NCI-H2081 (cell line): ENCODE measurements at regions not wholly inside any gene's neighbourhood (a gene's known extent, or its start where the extent isn't known, plus 50 kb on each side); places are given as distances from the start of the nearest gene placed in this dataset.
"Not testable (repeated sequence)": the region's sequence is repeated elsewhere in the genome, so short reads cannot be mapped to it uniquely, and the experiment has no call there.

Experiments
- DNase-seq, 2 experiments: peaks; one replicate each; lab custom pipeline; 2025; lab: John Stamatoyannopoulos, UW

- no peak for DNase-seq
Observed at GRCh38 chr6:80637312-80637711, 530.8 kb downstream of the BCKDHB start.

DNA sequence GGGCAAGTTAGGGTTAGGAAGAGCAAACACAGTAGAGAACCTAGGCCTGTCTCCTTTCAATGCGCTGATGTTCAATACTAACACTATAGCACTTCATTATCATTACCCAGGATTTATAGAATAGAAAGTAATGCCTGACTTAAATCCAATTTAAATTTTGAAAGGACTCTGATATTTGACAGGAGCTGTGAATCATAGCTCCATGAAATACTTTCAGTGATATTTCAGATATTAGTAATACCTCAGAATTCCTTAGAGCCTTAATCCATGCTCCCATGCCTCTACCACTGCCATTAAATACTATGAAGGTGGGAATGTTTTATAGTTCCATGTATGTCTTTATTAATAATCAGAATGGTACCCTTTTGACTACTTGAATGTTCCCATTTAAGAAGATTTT, 530.2 kb downstream of the BCKDHB start:
- no peak for DNase-seq

- no peak for DNase-seq
Observed at GRCh38 chr6:80633412-80633811, 526.9 kb downstream of the BCKDHB start.

DNA sequence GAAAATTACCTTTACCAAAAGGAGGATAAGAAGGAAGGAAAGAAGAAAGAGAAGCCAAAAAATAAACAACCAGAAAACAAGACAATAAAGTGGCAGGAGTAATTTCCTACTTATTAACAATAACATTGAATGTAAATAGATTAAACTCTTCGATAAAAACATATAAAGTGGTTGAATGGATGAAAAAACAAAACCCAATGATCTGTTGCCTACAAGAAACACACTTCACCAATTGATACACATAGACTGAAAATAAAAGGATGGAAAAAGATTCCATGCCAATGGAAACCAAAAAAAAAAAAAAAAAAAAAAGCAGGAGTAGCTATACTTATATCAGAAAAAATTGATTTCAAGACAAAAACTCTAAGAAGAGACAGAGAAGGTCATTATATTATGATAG, 518.9 kb downstream of the BCKDHB start:
- DNase-seq, result no peak

GRCh38 chr6:80623066-80623815, 516.8 kb downstream of the BCKDHB start:
- DNase-seq, result no peak

GRCh38 chr6:80622641-80623040, 516.2 kb downstream of the BCKDHB start:
- DNase-seq, result no peak

- DNase-seq, result no peak
Observed at GRCh38 chr6:80618953-80619352, 512.5 kb downstream of the BCKDHB start.

DNA sequence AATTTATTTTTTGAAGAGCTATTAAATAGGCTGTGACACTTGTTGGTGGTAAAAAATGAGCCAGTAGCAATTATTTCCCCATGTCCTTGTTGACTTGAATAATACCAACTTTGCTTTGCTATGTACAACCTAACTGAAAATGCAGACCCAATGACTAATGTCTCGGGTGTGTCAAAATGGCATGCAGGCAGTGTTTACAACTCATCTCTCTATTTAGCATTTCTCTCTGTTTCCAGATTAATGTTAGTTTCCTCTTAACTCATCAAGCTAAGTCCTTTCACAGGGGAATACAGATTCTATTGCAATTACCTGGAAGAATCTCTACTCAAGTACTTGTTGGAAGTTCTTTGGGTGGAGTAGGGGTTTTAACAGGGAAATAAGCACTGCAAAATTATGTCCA, 504.4 kb downstream of the BCKDHB start:
- no peak for DNase-seq

DNA sequence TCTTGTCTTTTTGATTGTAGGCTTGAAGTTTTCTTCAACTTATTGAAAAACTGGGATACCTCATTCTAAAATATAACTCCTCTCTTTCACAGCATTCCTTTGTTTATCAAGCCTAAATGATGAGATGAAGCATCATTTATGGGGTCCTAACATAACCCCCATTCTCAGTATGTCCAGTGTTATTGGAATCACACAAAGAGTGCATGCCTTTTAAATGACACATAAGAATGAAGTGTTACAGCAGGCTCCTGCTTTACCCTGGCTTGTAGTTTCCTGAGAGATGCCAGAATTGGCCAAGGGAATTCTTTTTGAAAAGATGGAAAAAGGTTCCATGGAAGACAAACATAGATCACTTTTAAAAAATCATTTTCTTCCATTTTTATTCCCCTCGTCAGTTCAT, 502.4 kb downstream of the BCKDHB start:
- no peak for DNase-seq

- no peak for DNase-seq
Observed at GRCh38 chr6:80607811-80608391, 501.4 kb downstream of the BCKDHB start.

GRCh38 chr6:80605165-80605989, 498.9 kb downstream of the BCKDHB start:
- peak; percentile 15 to 34 for DNase-seq

DNA sequence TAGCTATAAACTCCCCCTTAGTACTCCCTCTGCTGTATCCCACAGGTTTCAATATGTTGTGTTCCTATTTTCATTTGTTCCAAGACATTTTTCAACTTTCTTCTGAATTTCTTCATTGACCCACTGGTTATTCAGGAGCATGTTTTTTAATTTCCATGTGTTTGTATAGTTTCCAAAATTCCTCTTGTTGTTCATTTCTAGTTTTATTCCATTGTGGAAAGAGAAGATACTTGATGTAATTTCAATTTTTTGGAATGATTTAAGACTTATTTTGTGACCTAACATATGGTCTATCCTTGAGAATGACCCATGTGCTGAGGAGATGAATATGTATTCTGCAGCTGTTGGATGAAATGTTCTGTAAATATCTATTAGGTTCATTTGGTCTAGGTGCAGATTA, 497.2 kb downstream of the BCKDHB start:
- no peak for DNase-seq

DNA sequence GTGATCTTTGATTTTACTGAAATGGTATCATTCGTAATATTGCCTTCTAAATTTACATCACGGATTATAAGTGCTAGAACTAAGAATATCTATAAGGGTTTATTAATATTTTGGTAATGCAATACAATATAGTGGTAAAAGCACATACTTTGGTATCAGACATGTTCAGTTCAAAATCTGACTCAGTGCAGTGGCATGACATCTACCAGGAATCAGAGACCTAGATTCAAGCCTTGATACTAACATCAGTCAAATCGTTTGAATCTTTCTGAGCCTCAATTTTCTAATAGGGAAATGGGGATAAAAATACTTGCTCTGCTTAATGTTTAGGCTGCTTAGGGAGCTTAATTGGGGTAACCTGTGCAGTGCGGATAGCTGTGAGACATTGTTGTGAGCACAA, 488.0 kb downstream of the BCKDHB start:
- DNase-seq, result no peak

- no peak for DNase-seq
Observed at GRCh38 chr6:80592436-80592835, 486.0 kb downstream of the BCKDHB start.

DNA sequence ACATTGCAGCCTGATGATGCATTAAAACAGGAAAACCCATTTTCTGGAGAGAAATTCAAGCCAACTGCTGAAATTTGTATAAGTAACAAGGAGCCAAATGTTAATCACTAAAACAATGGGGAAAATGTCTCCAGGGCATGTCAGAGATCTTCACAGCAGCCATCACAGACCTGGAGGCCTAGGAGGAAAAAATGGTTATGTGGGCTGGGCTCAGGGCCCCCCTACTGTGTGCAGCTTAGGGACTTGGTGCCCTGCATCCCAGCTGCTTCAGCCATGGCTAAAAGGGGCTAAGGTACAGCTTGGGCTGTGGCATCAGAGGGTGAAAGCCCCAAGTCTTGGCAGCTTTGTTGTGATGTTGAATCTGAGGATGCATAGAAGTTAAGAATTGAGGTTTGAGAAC, 479.8 kb downstream of the BCKDHB start:
- no peak for DNase-seq

DNA sequence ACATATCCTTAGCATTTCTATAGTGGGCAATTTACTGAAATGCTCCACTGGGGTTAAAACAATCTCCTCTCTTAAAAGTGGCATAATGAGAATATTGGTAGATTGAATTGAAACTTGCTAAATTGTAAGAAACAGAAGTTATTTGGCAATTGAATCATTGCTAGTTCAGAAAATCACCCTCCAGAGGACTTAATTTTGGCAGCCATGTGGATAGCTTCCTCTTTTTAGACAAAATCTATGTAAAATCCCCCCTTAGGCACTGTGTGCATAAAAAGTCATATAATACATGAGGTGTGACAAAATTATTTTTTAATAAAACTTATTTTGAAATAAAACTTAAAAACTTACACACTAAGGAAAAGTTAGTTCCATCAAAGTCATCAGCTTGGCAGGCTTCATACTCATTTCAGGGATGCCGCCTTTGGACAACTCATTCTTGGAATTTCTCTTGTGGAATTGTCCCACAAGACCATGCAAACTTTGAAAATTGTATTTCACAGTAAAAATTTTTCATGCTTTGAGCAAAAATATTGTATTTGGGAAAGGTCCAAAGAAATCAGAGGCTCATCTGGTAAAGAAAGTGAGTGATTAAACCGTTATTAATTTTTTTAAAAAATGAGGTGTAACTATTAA, 473.0 kb downstream of the BCKDHB start:
- DNase-seq, result no peak

- not testable (repeated sequence) for DNase-seq
Observed at GRCh38 chr6:80573320-80573719, 466.8 kb downstream of the BCKDHB start.

- no peak for DNase-seq
Observed at GRCh38 chr6:80566361-80566760, 459.9 kb downstream of the BCKDHB start.

DNA sequence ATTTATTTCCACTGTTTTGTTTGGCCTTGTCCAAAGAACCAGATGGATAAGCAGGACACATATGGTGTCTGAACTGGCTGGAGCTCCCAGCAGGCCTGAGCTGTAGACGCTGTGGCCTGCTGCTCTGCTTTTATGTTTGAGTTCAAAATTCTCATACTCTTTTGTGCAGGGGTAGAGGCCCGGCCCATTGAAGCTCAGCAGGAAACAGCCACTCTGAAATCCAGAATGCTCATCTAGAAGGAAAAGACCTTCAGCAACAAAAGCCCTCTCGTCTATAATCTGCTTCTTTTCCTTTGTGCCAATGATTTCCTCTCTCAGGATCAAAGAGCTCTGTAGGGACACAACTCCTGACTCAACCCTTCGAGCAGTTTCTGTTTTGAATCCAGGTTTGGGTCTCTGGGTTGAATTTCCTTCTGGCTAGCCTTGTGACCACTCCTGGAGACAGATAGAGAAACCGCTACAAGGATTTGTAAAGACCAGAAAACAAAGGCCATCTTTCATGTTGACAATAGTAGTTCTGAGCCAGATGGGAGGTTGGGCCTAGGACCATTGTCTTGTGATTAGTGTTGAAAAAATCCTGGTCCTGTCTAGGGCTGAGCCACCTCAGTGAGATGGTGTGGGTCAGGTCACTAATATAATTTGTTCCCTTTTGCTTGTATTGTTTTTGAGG, 446.7 kb downstream of the BCKDHB start:
- no peak for DNase-seq

DNA sequence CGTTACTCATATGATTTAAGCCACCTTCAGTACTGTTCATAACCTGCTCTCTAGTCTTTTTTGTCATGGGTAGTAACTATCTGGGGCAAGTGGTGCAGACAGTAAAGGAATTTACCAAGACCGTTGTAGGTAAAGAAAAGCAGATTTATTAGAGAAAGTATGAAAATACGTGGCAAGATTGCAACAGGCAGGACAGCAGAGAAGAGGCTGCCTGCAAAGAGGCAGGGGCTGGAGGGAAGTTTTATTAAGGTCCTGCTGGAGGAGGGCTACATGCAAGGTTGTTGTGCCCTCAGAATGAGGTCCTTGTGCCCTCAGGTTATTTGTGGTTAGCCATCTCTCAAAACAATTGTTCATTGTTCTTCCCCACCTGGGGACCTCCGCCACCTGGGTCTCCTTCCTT, 444.3 kb downstream of the BCKDHB start:
- DNase-seq, result no peak

- DNase-seq, result no peak
Observed at GRCh38 chr6:80550281-80550680, 443.8 kb downstream of the BCKDHB start.

- no peak for DNase-seq
Observed at GRCh38 chr6:80548532-80548931, 442.1 kb downstream of the BCKDHB start.
